HG03159 (cell line): ENCODE measurements at regions not wholly inside any gene's neighbourhood (a gene's known extent, or its start where the extent isn't known, plus 50 kb on each side); places are given as distances from the start of the nearest gene placed in this dataset.

ENCODE experiments used
- ATAC-seq: cut with Tn5 transposase; IDR thresholded peaks from one replicate; pipeline ENCODE4 v1.9.1; 2021; ENCODE audit warnings: mild to moderate bottlenecking, moderate library complexity; ENCODE audit not compliant: unreplicated experiment

- no peak for ATAC-seq
Measured at GRCh38 chr2:226337941-226338600, 461.5 kb downstream of the IRS1 start.

- ATAC-seq: no peak
Measured at GRCh38 chr2:226336283-226336682, 463.3 kb downstream of the IRS1 start.

- no peak for ATAC-seq
Measured at GRCh38 chr2:226334981-226335720, 464.5 kb downstream of the IRS1 start.

- ATAC-seq: no peak
Measured at GRCh38 chr2:226333388-226333787, 466.2 kb downstream of the IRS1 start.

- no peak for ATAC-seq
Measured at GRCh38 chr2:226330206-226330605, 469.4 kb downstream of the IRS1 start.

GRCh38 chr2:226329180-226329579 is 470.4 kb downstream of the IRS1 start:
- no peak for ATAC-seq

- ATAC-seq: no peak
Measured at GRCh38 chr2:226327830-226328229, 471.8 kb downstream of the IRS1 start.

GRCh38 chr2:226325526-226325925 is 474.1 kb downstream of the IRS1 start:
- ATAC-seq: no peak

- ATAC-seq: no peak
Measured at GRCh38 chr2:226320076-226320948, 479.3 kb downstream of the IRS1 start.

GRCh38 chr2:226317970-226318369 is 481.6 kb downstream of the IRS1 start:
- no peak for ATAC-seq

- no peak for ATAC-seq
Measured at GRCh38 chr2:226313060-226313459, 486.6 kb downstream of the IRS1 start.

GRCh38 chr2:226312155-226312554 is 487.5 kb downstream of the IRS1 start:
- no peak for ATAC-seq

GRCh38 chr2:226310146-226310545 is 489.5 kb downstream of the IRS1 start:
- no peak for ATAC-seq

- no peak for ATAC-seq
Measured at GRCh38 chr2:226308986-226309385, 490.6 kb downstream of the IRS1 start.

- no peak for ATAC-seq
Measured at GRCh38 chr2:226308323-226308680, 491.3 kb downstream of the IRS1 start.

- no peak for ATAC-seq
Measured at GRCh38 chr2:226307487-226308322, 491.9 kb downstream of the IRS1 start.

- ATAC-seq: no peak
Measured at GRCh38 chr2:226306969-226307368, 492.7 kb downstream of the IRS1 start.

- no peak for ATAC-seq
Measured at GRCh38 chr2:226304308-226304707, 495.3 kb downstream of the IRS1 start.

- no peak for ATAC-seq
Measured at GRCh38 chr2:226303707-226304106, 495.9 kb downstream of the IRS1 start.

- no peak for ATAC-seq
Measured at GRCh38 chr2:226300196-226300886, 499.3 kb downstream of the IRS1 start.
